ENCODE measurements at regions not wholly inside any gene's neighbourhood (a gene's known extent, or its start where the extent isn't known, plus 50 kb on each side); places are given as distances from the start of the nearest gene placed in this dataset.

- no peaks in the 10 kb centered on the region for H3F3A ChIP-seq (ENCODE audit: insufficient read depth, low read length)
- no peaks in the 10 kb centered on the region for H3K79me2 ChIP-seq (ENCODE audit: low read length)
- peak; percentile 40 for DNase-seq
- no peaks in the 10 kb centered on the region for H3K36me3 ChIP-seq (replicated peaks; ENCODE audit: insufficient read depth, low read length)
- no peaks in the 10 kb centered on the region for H4K20me1 ChIP-seq (ENCODE audit: insufficient read depth, low read length)
- H3K9me2 ChIP-seq (replicated peaks; ENCODE audit: insufficient read depth, low read length), result no peaks in the 10 kb centered on the region
- no peak overlapping the region for H3K27ac ChIP-seq (ENCODE audit: low read length)
- H3K9me3 ChIP-seq (replicated peaks; ENCODE audit: insufficient read depth, low read length), result no peaks in the 10 kb centered on the region
- TF ChIP-seq, protein P1, sequence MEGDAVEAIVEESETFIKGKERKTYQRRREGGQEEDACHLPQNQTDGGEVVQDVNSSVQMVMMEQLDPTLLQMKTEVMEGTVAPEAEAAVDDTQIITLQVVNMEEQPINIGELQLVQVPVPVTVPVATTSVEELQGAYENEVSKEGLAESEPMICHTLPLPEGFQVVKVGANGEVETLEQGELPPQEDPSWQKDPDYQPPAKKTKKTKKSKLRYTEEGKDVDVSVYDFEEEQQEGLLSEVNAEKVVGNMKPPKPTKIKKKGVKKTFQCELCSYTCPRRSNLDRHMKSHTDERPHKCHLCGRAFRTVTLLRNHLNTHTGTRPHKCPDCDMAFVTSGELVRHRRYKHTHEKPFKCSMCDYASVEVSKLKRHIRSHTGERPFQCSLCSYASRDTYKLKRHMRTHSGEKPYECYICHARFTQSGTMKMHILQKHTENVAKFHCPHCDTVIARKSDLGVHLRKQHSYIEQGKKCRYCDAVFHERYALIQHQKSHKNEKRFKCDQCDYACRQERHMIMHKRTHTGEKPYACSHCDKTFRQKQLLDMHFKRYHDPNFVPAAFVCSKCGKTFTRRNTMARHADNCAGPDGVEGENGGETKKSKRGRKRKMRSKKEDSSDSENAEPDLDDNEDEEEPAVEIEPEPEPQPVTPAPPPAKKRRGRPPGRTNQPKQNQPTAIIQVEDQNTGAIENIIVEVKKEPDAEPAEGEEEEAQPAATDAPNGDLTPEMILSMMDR (IDR thresholded peaks at IDR 0.05; ENCODE audit: low read length), result peak; percentile 65
- TF ChIP-seq EZH2phosphoT487 (IDR thresholded peaks at IDR 0.05; ENCODE audit: low read length), result no peak
- no peak overlapping the region for H3K9ac ChIP-seq (ENCODE audit: low read length)
- H3K4me1 ChIP-seq (ENCODE audit: low read length), result no peaks in the 10 kb centered on the region
- peak overlapping the region; percentile 50; the same call in 1 of the 2 replicates for H3K4me2 ChIP-seq (ENCODE audit: low read depth, low read length)
- peak overlapping the region; percentile 53; the same call in 1 of the 2 replicates for H2AFZ ChIP-seq (ENCODE audit: low read length)
- H3K27me3 ChIP-seq (replicated peaks; ENCODE audit: insufficient read depth, low read length), result no peaks in the 10 kb centered on the region
- H3K4me3 ChIP-seq (ENCODE audit: low read length), result no peak overlapping the region
These were observed 639.0 kb downstream of the CCDC171 start for GRCh38 chr9:16191691-16192402.

DNA sequence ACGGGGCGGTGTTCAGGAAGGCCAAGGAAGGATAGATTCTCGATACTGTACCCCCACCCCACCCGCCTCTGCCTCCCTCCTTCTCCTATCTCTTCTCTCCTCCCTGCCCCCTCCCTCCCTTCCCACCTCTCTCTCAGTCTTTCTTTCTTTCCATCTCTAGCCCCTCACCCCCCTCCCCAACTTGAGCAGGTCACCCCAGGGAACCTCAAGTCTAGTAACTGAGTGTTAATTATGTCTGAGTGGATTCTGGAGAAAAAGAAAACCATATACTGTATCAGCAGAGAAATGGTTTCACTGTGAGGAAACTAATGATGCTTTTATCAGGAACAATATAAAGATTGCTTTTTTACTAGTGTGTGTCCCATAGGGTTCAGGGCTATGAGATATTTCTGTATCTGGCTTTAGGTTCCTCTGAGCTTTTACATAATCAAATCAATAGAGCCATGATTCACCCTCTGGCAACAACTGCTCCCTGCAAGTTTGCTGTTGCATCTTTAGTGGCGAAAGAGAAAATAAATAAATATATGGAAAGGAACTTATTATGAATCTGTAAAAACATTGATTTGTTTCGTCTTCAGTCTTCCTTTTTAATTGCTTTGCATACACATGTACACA, 639.7 kb downstream of the CCDC171 start:
- no peaks in the 10 kb centered on the region for H4K20me1 ChIP-seq (ENCODE audit: insufficient read depth, low read length)
- TF ChIP-seq EZH2 (optimal IDR thresholded peaks at IDR 0.05; ENCODE audit: low read depth, low read length) (no peak), EZH2phosphoT487 (IDR thresholded peaks at IDR 0.05; ENCODE audit: low read length) (no peak)
- TF ChIP-seq, protein P1 (IDR thresholded peaks at IDR 0.05; ENCODE audit: low read length), result no peak
- no peaks in the 10 kb centered on the region for H3K79me2 ChIP-seq (ENCODE audit: low read length)
- H3K27me3 ChIP-seq (replicated peaks; ENCODE audit: insufficient read depth, low read length), result no peaks in the 10 kb centered on the region
- no peaks in the 10 kb centered on the region for H3K9me2 ChIP-seq (replicated peaks; ENCODE audit: insufficient read depth, low read length)
- no peak for DNase-seq
- no peak overlapping the region for H3K4me3 ChIP-seq (ENCODE audit: low read length)
- peak overlapping the region; percentile 50; the same call in 1 of the 2 replicates for H3K4me2 ChIP-seq (ENCODE audit: low read depth, low read length)
- no peak overlapping the region for H3K27ac ChIP-seq (ENCODE audit: low read length)
- H3K9ac ChIP-seq (ENCODE audit: low read length), result no peak overlapping the region
- no peaks in the 10 kb centered on the region for H3K36me3 ChIP-seq (replicated peaks; ENCODE audit: insufficient read depth, low read length)
- no peaks in the 10 kb centered on the region for H3F3A ChIP-seq (ENCODE audit: insufficient read depth, low read length)
- H3K9me3 ChIP-seq (replicated peaks; ENCODE audit: insufficient read depth, low read length), result no peaks in the 10 kb centered on the region
- H2AFZ ChIP-seq (ENCODE audit: low read length), result no peak overlapping the region
- no peaks in the 10 kb centered on the region for H3K4me1 ChIP-seq (ENCODE audit: low read length)

DNA sequence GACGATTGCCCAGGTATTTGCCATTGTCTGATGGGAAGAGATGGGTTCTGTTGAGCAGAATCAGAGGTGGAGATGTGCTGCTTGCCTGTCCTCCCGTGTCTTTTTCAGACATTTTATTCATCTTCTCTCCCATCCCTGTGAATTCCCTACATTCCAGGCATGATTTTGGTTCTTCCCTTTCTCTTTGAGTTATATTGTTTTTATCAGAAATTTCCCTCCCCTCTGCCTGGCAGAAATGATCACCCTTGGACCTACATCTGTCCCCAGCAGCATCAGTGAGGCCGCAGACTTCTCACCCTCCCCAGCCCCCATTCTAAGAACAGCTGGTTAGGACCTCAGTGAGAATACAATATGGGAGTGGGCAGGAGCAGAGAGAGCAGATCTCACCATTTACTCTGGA, 640.2 kb downstream of the CCDC171 start:
- no peak overlapping the region for H3K9ac ChIP-seq (ENCODE audit: low read length)
- DNase-seq, result no peak
- H4K20me1 ChIP-seq (ENCODE audit: insufficient read depth, low read length), result no peaks in the 10 kb centered on the region
- H3K4me2 ChIP-seq (ENCODE audit: low read depth, low read length), result no peak overlapping the region
- no peaks in the 10 kb centered on the region for H3K9me2 ChIP-seq (replicated peaks; ENCODE audit: insufficient read depth, low read length)
- no peaks in the 10 kb centered on the region for H3K36me3 ChIP-seq (replicated peaks; ENCODE audit: insufficient read depth, low read length)
- no peak overlapping the region for H2AFZ ChIP-seq (ENCODE audit: low read length)
- no peak overlapping the region for H3K4me3 ChIP-seq (ENCODE audit: low read length)
- H3F3A ChIP-seq (ENCODE audit: insufficient read depth, low read length), result no peaks in the 10 kb centered on the region
- H3K27ac ChIP-seq (ENCODE audit: low read length), result no peak overlapping the region
- H3K4me1 ChIP-seq (ENCODE audit: low read length), result no peaks in the 10 kb centered on the region
- no peaks in the 10 kb centered on the region for H3K79me2 ChIP-seq (ENCODE audit: low read length)
- TF ChIP-seq EZH2phosphoT487 (IDR thresholded peaks at IDR 0.05; ENCODE audit: low read length), result no peak
- TF ChIP-seq, protein P1 (IDR thresholded peaks at IDR 0.05; ENCODE audit: low read length), result no peak
- no peak for TF ChIP-seq EZH2 (optimal IDR thresholded peaks at IDR 0.05; ENCODE audit: low read depth, low read length)
- H3K9me3 ChIP-seq (replicated peaks; ENCODE audit: insufficient read depth, low read length), result no peaks in the 10 kb centered on the region
- H3K27me3 ChIP-seq (replicated peaks; ENCODE audit: insufficient read depth, low read length), result no peaks in the 10 kb centered on the region

Data from MM.1S (cell line).